ENCODE measurements at regions not wholly inside any gene's neighbourhood (a gene's known extent, or its start where the extent isn't known, plus 50 kb on each side); places are given as distances from the start of the nearest gene placed in this dataset. TPM values are rescaled to one million over a fixed set of nuclear protein-coding genes. Genes with fewer than 3 reads are reported as not detected.

Small RNA genes in the stretch of these regions (microRNA-seq; reads per million reads assigned to microRNA genes)
- gene MIR5701-1 (ENCODE audit: borderline number of aligned reads) = not detected

Data from WTC11 (cell line).